Epithelial cell of proximal tubule (primary cell): ENCODE measurements at regions not wholly inside any gene's neighbourhood (a gene's known extent, or its start where the extent isn't known, plus 50 kb on each side); places are given as distances from the start of the nearest gene placed in this dataset.
"Not testable (repeated sequence)": the region's sequence is repeated elsewhere in the genome, so short reads cannot be mapped to it uniquely, and the experiment has no call there.

ENCODE experiments used
- DNase-seq: peaks from one replicate; pipeline ENCODE4 v3.0.0-alpha.2; 2011; ENCODE audit warnings: low read depth
- H3K4me3 ChIP-seq: 2 replicates; pipeline ENCODE4 v1.5.1; 2011; ENCODE audit warnings: low read depth, mild to moderate bottlenecking, low read length
- TF ChIP-seq, protein P1 (sequence below): conservative IDR thresholded peaks from 2 replicates; pipeline ENCODE4 v1.5.1; 2012; ENCODE audit warnings: low read depth, mild to moderate bottlenecking, low read length

DNA sequence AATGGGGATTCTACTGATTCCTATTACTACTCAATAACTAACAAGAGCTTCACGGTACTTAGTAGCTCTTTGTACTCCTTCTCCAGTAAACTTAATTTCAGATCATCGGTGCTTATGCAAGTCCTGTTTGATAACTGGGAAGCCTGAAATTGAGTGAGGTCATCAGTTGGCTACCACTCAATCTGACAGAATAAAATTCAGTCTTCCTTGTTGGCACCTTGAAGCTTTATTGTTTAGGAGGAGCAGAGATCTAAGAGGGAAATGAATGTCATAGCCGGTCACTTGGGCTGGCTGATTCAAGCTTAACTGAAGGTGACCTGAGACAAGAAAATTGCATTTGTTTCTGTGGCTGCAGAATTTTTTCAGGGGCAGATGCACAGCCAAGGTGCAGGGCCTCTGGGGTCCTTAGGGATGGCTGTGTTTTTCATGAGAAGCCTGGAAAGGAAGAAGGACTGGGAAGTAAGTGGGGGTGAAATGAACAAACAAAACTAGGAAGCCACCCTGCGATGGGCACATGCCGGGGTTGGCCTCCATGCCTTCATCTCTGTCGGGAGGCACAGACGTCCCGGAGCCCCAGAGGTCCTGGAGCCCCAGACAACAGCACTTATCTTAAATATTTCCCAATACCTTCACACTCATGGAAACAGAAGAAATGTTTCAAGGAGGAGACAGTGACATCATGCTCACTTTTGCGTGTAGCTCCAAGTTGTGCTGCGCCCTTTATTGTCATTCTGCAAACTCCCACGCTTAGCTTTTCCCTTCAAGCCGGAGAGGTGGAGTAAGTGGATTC, 85.0 kb upstream of the KIF5B start:
- DNase-seq: no peak
- TF ChIP-seq, protein P1, sequence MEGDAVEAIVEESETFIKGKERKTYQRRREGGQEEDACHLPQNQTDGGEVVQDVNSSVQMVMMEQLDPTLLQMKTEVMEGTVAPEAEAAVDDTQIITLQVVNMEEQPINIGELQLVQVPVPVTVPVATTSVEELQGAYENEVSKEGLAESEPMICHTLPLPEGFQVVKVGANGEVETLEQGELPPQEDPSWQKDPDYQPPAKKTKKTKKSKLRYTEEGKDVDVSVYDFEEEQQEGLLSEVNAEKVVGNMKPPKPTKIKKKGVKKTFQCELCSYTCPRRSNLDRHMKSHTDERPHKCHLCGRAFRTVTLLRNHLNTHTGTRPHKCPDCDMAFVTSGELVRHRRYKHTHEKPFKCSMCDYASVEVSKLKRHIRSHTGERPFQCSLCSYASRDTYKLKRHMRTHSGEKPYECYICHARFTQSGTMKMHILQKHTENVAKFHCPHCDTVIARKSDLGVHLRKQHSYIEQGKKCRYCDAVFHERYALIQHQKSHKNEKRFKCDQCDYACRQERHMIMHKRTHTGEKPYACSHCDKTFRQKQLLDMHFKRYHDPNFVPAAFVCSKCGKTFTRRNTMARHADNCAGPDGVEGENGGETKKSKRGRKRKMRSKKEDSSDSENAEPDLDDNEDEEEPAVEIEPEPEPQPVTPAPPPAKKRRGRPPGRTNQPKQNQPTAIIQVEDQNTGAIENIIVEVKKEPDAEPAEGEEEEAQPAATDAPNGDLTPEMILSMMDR: no peak
- no peak overlapping the region for H3K4me3 ChIP-seq

DNA sequence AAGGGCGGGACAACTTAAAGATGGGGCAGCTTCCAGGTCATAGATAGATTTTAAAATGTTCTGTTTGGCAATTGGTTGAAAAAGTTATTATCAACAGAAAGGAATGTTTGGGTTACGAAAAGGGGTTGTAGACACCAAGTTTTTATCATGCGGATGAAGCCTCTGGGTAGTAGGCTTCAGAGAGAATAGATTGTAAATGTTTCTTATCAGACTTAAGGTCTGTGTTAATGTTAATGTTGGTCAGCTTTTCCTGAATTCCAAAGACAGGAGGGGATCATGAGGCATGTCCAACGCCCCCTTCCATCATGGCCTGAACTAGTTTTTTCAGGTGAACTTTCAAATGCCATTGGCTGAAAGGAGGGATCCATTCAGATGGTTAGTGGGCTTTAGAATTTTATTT, 84.2 kb upstream of the KIF5B start:
- no peak overlapping the region for H3K4me3 ChIP-seq
- no peak for DNase-seq
- TF ChIP-seq, protein P1: no peak

DNA sequence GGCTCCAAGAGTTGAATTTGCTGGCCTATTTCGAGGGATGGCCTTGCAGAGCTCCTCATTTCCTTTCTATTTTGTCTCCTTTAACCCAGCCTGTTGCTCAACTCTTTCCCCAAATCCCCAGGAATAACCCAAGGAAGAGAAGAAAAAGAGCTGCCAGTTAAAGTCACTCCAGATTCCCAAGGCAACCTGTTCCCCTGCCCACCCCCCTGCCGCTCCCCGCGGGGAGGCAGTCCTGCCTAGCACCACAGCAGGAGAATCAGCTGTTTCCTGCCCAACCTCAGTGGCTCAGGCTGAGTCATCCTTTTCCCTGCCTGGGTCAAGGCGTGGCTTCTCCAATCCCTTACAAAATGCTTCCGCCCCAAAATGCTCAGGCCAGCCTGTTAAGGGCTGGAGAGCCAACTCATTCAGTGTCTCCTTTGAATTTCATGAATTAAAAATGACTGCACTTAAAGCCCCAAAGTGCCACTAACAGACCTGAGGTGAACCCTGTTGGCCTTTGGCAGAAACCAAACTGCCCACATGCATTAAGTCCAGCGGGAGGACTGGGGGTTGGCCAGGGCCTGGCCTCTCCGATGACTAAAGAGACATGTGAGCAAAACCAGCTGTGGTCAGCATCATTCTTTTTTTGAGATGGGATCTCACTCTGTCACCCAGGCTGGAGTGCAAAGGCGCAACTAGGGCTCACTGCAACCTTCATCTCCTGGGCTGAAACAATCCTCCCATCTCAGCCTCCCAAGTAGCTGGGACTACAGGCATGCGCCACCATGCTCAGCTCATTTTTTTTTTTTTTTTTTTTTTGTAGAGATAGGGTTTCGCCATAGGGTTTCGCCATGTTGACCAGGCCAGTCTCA, 83.2 kb upstream of the KIF5B start:
- peak; percentile 63 for DNase-seq
- TF ChIP-seq, protein P1: peak; percentile 29
- no peak overlapping the region for H3K4me3 ChIP-seq

DNA sequence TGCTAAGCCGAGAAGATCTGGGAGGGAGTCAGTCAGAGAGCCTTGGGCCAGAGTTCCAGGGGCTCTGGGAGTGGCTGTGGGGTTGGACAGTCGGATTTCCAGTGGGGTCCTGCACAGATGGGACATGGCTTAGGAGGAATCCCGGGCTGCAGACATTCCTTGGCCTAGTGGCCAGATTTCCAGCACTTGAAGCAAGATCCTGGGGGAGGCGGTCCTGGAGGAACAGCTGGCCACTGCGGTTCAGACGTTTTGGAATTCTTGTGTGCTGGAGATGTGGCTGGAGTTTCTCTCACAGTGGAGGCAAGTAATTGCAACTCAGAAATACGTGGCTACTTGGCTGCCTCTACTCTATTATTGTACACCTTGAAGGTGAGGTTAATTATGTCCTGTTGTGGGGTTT, 80.7 kb upstream of the KIF5B start:
- DNase-seq, H3K4me3 ChIP-seq: not testable (repeated sequence)

DNA sequence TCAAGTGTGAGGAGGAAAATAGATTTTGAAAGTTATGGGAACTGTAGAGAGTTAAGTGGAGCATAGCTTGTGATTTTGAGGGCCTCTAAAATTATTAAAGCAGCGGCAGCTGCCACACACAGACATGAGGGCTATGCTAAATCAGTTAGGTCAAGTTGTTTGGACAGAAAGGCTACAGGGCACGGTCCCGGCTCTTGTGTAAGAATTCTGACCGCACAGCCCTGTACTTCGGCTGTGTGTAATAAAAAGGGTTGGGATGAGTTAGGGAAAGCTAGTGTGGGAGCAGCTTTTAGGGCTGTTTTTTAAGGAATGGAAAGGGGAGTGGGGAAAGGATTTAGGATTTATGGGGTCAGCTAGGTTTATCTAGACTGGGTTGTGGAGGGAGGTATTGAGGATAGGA, 79.6 kb upstream of the KIF5B start:
- DNase-seq, H3K4me3 ChIP-seq: not testable (repeated sequence)

DNA sequence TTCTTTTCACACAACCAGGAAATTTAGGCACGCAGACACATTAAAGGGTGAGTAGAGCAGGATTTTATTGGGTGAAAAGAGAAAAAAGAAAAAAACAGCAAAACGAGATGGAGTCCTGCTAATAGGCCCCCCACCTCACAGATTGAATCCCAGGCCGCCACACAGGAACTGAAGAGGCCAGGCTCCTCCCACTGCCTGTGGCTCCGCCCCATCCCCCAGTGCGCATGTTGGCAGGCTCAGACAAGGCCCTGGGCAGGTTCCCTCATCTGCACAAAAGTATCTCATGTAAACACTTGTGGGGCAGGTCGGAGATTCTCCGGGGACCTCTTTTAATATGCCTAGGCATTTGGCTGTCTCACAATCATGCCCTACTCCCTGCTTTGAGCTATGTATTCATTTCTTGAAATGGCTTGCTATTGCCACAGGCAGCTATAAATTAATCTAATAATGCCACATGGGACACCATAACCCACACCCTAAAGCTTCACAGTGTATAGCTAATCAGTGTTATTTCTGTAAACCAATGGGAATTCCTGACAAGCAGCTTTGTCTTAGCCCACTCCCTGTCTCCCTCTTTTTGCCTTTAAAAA, 76.2 kb upstream of the KIF5B start:
- H3K4me3 ChIP-seq: no peak overlapping the region
- no peak for DNase-seq
- TF ChIP-seq, protein P1: no peak

DNA sequence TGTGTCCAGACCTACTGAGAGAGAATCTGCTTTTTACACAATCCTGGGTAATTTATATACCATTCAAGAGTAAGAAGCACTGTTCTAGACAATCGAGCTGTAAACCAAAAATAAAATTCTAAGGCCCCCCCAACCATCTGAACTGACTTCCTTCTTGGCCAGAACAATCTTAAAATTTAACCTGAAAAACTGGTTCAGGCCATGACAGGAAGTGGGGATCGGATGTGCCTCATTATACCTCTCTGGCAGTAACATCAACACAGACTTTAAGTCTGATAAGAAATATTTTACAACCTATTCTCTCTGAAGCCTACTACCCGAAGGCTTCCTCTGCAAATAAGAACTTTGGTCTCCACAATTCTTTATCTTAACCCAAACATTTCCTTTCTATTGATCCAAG, 75.2 kb upstream of the KIF5B start:
- no peak for DNase-seq
- TF ChIP-seq, protein P1: no peak
- no peak overlapping the region for H3K4me3 ChIP-seq
